Caco-2 (cell line): ENCODE measurements at regions not wholly inside any gene's neighbourhood (a gene's known extent, or its start where the extent isn't known, plus 50 kb on each side); places are given as distances from the start of the nearest gene placed in this dataset.
"Not testable (repeated sequence)": the region's sequence is repeated elsewhere in the genome, so short reads cannot be mapped to it uniquely, and the experiment has no call there.

Experiments
- BruUV-seq: library from RNA; stranded (reverse); fragments of 400-500 nt; replicated peaks from 2 replicates; lab custom pipeline; 2021; lab: Mats Ljungman, UMichigan
- CTCF ChIA-PET: fragments of 300-600 bp; sonication (Branson Sonifier 250); formaldehyde crosslinking; loops from one replicate; lab custom pipeline; 2022; ENCODE audit warnings: antibody characterized with exemption; lab: Charles Lee
- POLR2A ChIA-PET: fragments of 300-600 bp; sonication (Branson Sonifier 250); formaldehyde crosslinking; loops from one replicate; lab custom pipeline; 2022; ENCODE audit warnings: antibody characterized with exemption; lab: Charles Lee
- DNase-seq, 2 experiments: peaks; one replicate each; pipeline versions ENCODE4 v3.0.0 to v3.0.0-alpha.2; 2020 to 2022
- H3K27me3 ChIP-seq: replicated peaks from 2 replicates; pipeline ENCODE4 v1.6.0; 2011; ENCODE audit warnings: low read length; ENCODE audit not compliant: control insufficient read depth, insufficient read depth
- H3K36me3 ChIP-seq: 2 replicates; pipeline ENCODE4 v1.5.1; 2011; ENCODE audit warnings: low read length; ENCODE audit not compliant: control insufficient read depth, insufficient read depth
- H3K4me1 ChIP-seq: fragments of 250-450 bp; sonication (Bioruptor Pico); 2 replicates; pipeline ENCODE4 v1.5.1; 2020; ENCODE audit warnings: mild to moderate bottlenecking
- H3K4me3 ChIP-seq: 2 replicates; pipeline ENCODE4 v1.5.1; 2011; ENCODE audit warnings: low read depth, mild to moderate bottlenecking, control low read depth, low read length
- H3K9me3 ChIP-seq: fragments of 250-450 bp; sonication (Bioruptor Pico); 2 replicates; pipeline ENCODE4 v1.5.1; 2020; ENCODE audit warnings: mild to moderate bottlenecking, moderate library complexity
- H3K27ac Mint-ChIP-seq: one replicate; pipeline ENCODE4 v1.8.0; 2022; ENCODE audit warnings: mixed read lengths; ENCODE audit not compliant: unreplicated experiment
- H3K27me3 Mint-ChIP-seq: one replicate; pipeline ENCODE4 v1.8.0; 2022; ENCODE audit warnings: mixed read lengths; ENCODE audit not compliant: insufficient read depth, unreplicated experiment
- H3K36me3 Mint-ChIP-seq: one replicate; pipeline ENCODE4 v1.8.0; 2022; ENCODE audit warnings: mild to moderate bottlenecking, mixed read lengths; ENCODE audit not compliant: insufficient read depth, unreplicated experiment
- H3K4me1 Mint-ChIP-seq: one replicate; pipeline ENCODE4 v1.8.0; 2022; ENCODE audit warnings: low read depth, mixed read lengths; ENCODE audit not compliant: unreplicated experiment
- H3K4me3 Mint-ChIP-seq: one replicate; pipeline ENCODE4 v1.8.0; 2022; ENCODE audit warnings: mild to moderate bottlenecking, moderate library complexity, mixed read lengths; ENCODE audit not compliant: unreplicated experiment
- H3K9me3 Mint-ChIP-seq: one replicate; pipeline ENCODE4 v1.8.0; 2022; ENCODE audit warnings: mixed read lengths; ENCODE audit not compliant: unreplicated experiment
- intact Hi-C: fragments of 100-400 bp; cut with micrococcal nuclease; formaldehyde crosslinking; loops from one replicate; pipeline ENCODE4 v1.10.0; 2022; ENCODE audit not compliant: unreplicated experiment
- TF ChIP-seq, protein P1 (sequence below), 2 experiments: fragments of 200-600 bp in 1 of 2; IDR thresholded peaks; 1 replicate in 1 of 2; 2 replicates in 1 of 2; pipeline versions ENCODE4 v1.5.1 to v1.8.0; 2011 to 2022; ENCODE audit warnings: antibody characterized with exemption in 1 of 2, control low read depth in 1 of 2, inconsistent platforms in 1 of 2, low read depth in 1 of 2, low read length in 1 of 2, mild to moderate bottlenecking in 1 of 2, moderate library complexity in 1 of 2; ENCODE audit not compliant: insufficient read depth in 1 of 2, severe bottlenecking in 1 of 2, unreplicated experiment in 1 of 2

DNA sequence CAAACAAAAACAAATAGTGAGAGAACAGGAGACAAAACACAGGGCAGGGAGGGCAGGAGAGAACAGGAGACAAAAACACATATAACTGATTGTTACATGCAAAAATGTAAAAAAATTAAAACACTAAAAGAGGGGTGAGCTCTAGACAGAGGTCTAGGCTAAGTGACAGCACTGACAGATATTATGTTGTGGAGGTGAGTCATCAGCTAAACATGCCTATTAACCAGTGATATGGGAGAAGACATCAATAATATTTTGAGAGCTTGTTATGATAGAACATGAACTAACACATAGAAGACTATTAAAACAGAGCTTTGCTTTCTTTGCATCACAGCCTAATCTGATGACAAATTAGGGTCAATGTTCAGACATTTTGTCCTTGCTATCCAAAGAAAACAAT is 972.7 kb downstream of the PRIM2 start:
- Mint-ChIP-seq H3K36me3 (no peaks in the 10 kb centered on the region), H3K4me1 (no peaks in the 10 kb centered on the region), H3K9me3 (no peaks in the 10 kb centered on the region), H3K27me3 (no peaks in the 10 kb centered on the region), H3K4me3 (no peak overlapping the region), H3K27ac (no peak overlapping the region)
- Histone ChIP-seq H3K4me1 (no peaks in the 10 kb centered on the region), H3K27me3 (no peaks in the 10 kb centered on the region), H3K9me3 (no peaks in the 10 kb centered on the region), H3K36me3 (no peaks in the 10 kb centered on the region), H3K4me3 (no peak overlapping the region)
- DNase-seq: no peak
- ChIA-PET CTCF (no interaction called here), POLR2A (no interaction called here)
- intact Hi-C loops: no loop called here
- TF ChIP-seq, protein P1, sequence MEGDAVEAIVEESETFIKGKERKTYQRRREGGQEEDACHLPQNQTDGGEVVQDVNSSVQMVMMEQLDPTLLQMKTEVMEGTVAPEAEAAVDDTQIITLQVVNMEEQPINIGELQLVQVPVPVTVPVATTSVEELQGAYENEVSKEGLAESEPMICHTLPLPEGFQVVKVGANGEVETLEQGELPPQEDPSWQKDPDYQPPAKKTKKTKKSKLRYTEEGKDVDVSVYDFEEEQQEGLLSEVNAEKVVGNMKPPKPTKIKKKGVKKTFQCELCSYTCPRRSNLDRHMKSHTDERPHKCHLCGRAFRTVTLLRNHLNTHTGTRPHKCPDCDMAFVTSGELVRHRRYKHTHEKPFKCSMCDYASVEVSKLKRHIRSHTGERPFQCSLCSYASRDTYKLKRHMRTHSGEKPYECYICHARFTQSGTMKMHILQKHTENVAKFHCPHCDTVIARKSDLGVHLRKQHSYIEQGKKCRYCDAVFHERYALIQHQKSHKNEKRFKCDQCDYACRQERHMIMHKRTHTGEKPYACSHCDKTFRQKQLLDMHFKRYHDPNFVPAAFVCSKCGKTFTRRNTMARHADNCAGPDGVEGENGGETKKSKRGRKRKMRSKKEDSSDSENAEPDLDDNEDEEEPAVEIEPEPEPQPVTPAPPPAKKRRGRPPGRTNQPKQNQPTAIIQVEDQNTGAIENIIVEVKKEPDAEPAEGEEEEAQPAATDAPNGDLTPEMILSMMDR (IDR thresholded peaks at IDR 0.05; ENCODE audit: insufficient read depth in 1 of 2, low read depth in 1 of 2, low read length in 1 of 2, severe bottlenecking in 1 of 2, unreplicated experiment in 1 of 2): no peak
- BruUV-seq: no TSS peak

DNA sequence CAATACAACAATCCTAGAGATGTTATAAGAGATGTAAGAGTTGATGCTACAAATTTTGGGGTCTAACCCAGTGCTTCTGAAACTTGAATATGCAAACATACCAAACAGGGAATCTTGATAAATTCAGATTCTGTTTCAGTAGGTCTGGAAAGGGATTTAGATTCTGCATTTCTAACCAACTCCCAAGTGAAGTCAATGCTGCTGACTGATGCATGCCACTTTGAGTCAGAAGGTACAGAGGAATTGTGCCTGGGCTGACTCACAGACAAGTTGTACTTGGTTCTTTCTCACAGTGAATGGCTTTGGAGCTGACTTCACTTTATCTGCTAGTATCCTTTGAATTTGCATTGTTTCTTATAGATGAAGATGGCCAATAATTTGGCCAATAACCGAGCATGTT is 973.9 kb downstream of the PRIM2 start:
- H3K4me1 Mint-ChIP-seq, POLR2A ChIA-PET, H3K9me3 ChIP-seq, H3K27ac Mint-ChIP-seq, H3K4me1 ChIP-seq, H3K9me3 Mint-ChIP-seq, DNase-seq, CTCF ChIA-PET, H3K4me3 Mint-ChIP-seq, H3K36me3 Mint-ChIP-seq, H3K4me3 ChIP-seq, BruUV-seq, H3K36me3 ChIP-seq, H3K27me3 Mint-ChIP-seq, H3K27me3 ChIP-seq, intact Hi-C loops: not testable (repeated sequence)

DNA sequence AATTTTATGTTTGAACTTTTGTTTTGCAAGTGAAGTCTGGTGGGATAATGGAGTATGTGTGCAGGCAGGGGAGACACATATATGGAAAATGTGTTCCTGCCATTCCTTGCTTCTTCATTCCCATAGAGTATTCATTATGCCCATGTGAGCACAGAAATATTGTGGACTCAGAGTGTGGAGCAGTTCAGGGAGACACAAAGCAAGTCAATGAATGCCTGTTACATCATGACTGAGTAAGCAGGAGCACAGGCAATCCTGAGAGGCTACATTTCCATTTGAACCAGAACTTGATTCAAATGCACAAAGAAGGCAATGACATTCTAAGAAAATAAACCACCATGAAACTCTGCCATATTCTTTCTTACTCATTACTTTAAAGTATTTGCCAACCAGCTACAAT is 990.5 kb downstream of the PRIM2 start:
- H3K9me3 ChIP-seq, H3K27me3 ChIP-seq, BruUV-seq, H3K36me3 ChIP-seq, intact Hi-C loops, POLR2A ChIA-PET, H3K27me3 Mint-ChIP-seq, H3K4me3 ChIP-seq, H3K9me3 Mint-ChIP-seq, H3K4me1 Mint-ChIP-seq, CTCF ChIA-PET, H3K27ac Mint-ChIP-seq, H3K4me3 Mint-ChIP-seq, H3K36me3 Mint-ChIP-seq, DNase-seq, H3K4me1 ChIP-seq: not testable (repeated sequence)

DNA sequence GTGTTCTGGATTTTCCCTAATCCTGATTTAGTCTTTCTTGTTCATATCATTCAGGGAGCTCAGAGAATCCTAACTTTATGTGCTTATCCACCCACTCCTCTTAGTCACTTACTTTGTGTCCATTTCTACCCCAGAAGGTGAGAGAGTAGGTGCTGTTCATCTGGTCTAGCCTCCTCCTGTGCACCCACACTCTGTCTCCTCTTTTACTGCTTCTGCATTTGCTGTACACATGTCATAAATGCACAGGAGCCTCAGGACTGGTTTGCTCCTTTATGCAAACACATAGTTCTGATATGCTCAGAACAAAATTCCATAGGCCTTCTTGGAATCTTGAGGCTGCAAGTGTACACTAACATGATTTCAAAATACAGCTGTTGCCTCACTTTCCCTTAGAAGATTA is 1014.7 kb downstream of the PRIM2 start:
- CTCF ChIA-PET, H3K4me3 ChIP-seq, H3K4me1 Mint-ChIP-seq, H3K27ac Mint-ChIP-seq, DNase-seq, H3K9me3 Mint-ChIP-seq, intact Hi-C loops, H3K9me3 ChIP-seq, BruUV-seq, H3K4me3 Mint-ChIP-seq, H3K27me3 ChIP-seq, H3K36me3 ChIP-seq, H3K36me3 Mint-ChIP-seq, H3K4me1 ChIP-seq, POLR2A ChIA-PET, H3K27me3 Mint-ChIP-seq: not testable (repeated sequence)

DNA sequence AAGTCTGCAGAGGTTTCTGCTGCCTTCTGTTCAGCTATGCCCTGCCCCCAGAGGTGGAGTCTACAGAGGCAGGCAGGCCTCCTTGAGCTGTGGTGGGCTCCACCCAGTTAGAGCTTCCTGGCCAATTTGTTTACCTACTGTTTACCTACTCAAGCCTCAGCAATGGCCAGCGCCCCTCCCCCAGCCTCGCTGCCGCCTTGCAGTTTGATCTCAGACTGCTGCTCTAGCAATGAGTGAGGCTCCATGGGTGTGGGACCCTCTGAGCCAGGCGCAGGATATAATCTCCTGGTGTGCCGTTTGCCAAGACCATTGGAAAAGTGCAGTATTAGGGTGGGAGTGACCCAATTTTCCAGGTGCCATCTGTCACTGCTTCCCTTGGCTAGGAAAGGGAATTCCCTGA is 1024.9 kb downstream of the PRIM2 start:
- intact Hi-C loops: not testable (repeated sequence)

DNA sequence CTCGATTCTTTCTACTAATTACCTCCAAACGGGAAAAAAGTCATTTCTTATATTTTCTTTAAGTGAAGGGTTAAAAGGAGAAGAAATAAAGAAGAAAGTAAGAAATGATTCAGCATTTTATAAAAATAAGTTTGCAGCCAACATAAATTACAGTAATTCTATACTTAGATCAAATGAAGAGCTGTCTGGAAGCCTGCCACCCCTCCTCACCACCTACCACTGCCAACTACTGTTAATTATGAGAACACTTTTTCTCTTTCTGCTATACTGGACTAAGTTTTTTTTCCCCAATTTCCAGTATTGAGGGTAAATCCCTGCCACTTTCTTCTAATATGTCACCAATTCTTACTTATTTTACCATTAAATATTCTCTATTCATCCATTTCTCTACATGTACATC is 1030.1 kb downstream of the PRIM2 start:
- H3K4me1 ChIP-seq, H3K9me3 ChIP-seq, H3K27me3 Mint-ChIP-seq, BruUV-seq, H3K4me3 Mint-ChIP-seq, intact Hi-C loops, H3K4me1 Mint-ChIP-seq, H3K4me3 ChIP-seq, POLR2A ChIA-PET, H3K36me3 Mint-ChIP-seq, H3K27ac Mint-ChIP-seq, H3K9me3 Mint-ChIP-seq, H3K27me3 ChIP-seq, DNase-seq, CTCF ChIA-PET, H3K36me3 ChIP-seq: not testable (repeated sequence)

More for the DNA sequence above, 1024.9 kb downstream of the PRIM2 start:
- H3K4me3 Mint-ChIP-seq, H3K36me3 Mint-ChIP-seq, BruUV-seq, H3K9me3 ChIP-seq, H3K4me1 ChIP-seq, H3K36me3 ChIP-seq, H3K9me3 Mint-ChIP-seq, H3K27me3 ChIP-seq, H3K27ac Mint-ChIP-seq, H3K4me1 Mint-ChIP-seq, POLR2A ChIA-PET, CTCF ChIA-PET, H3K4me3 ChIP-seq, H3K27me3 Mint-ChIP-seq: not testable (repeated sequence)
- peak in 1 of 2 experiments; percentile 24 for DNase-seq
